ENCODE measurements at regions not wholly inside any gene's neighbourhood (a gene's known extent, or its start where the extent isn't known, plus 50 kb on each side); places are given as distances from the start of the nearest gene placed in this dataset.

- no peak for TF ChIP-seq CTCF (IDR thresholded peaks at IDR 0.05; ENCODE audit: poor library complexity, severe bottlenecking)
- TF ChIP-seq POLR2AphosphoS5 (IDR thresholded peaks at IDR 0.05), result no peak
- no peak for TF ChIP-seq EP300 (conservative IDR thresholded peaks at IDR 0.05; ENCODE audit: poor library complexity, severe bottlenecking)
- no peak for TF ChIP-seq RAD21 (conservative IDR thresholded peaks at IDR 0.05)
Observed at GRCh38 chr3:83882701-83883100, 1076.1 kb upstream of the CADM2 start.
